ENCODE measurements at regions not wholly inside any gene's neighbourhood (a gene's known extent, or its start where the extent isn't known, plus 50 kb on each side); places are given as distances from the start of the nearest gene placed in this dataset.
"Not testable (repeated sequence)": the region's sequence is repeated elsewhere in the genome, so short reads cannot be mapped to it uniquely, and the experiment has no call there.

- DNase-seq (ENCODE audit: low read depth in 2 of 2) = no peak
Observed at GRCh38 chr16:51854401-51854951, 692.5 kb downstream of the TOX3 start.

DNA sequence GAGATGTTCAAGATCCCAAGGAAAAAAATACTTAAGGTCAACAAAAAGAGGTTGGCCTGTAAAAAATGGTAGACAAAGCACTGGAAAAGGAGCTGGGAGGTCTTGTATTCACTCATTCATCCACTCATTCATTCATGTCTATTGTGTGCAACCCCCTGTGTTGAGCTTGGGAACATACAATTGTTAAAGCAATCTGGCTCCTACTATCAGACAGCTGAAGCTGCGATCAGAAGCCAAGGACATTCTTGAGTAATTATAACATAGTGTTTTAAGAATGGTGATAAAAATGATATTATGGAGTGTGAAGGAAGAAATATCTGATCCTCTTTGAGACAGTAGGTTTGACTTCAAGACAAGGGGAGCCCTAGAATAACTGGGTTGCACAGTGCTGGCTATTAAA, 693.4 kb downstream of the TOX3 start:
- no peak for DNase-seq (ENCODE audit: low read depth in 2 of 2)

DNA sequence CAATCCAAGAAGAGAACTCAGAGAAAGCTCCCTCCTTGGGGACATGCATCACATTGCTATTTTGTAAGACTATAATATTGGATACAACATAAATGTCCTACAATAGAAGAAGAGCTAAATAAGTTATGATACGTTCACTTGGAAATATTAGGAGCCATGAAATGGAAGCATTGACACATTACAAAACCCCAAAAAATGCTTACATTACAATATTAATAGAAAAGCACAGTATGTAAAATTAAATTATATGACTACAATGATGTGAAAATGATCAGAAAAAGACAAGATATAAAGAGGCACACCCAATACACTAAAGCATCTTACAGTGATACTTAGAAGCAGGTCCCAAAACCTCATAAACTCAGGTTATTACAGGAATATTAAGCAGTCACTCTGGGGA, 694.1 kb downstream of the TOX3 start:
- no peak for DNase-seq (ENCODE audit: low read depth in 2 of 2)

DNA sequence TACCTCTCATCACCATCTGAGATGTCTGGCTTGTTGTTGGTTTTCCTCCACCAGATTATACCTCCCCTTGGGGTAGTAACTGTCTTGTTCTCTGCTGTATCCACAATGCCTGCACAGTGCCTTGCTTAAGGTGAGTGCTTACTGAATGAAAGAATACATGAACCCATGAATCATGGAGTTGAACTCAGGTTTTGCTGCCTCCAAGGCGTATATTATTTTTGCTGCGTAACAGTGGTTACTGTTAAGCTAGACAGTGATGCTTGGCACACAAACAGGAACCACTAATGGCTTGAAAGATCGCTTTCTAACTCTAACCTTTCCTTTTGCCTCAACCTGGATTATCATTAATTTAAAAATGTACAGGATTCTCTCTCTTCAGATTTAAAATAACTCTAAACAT, 695.8 kb downstream of the TOX3 start:
- no peak for DNase-seq (ENCODE audit: low read depth in 2 of 2)

DNA sequence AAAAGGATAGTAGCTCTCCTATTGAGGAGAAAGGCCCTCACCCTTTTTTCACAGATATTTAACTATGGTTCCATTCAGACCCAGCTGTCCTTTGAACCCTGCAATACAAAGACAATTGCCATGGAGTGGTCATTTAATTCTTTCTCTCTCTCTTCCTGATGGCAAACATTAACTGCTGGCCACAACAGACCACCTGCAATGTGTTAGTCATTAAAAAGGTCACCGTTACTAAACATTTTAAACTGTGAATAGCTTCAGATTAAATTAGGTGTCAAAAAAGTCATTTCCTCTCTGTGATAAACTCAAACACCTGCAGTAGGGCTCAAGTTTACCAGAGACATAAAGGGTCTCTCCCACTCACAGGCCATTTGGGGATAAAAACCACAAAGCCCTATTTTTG, 697.2 kb downstream of the TOX3 start:
- no peak for DNase-seq (ENCODE audit: low read depth in 2 of 2)

GRCh38 chr16:51845586-51846305, 694.7 kb upstream of the SALL1 start:
- no peak for DNase-seq (ENCODE audit: low read depth in 2 of 2)

DNA sequence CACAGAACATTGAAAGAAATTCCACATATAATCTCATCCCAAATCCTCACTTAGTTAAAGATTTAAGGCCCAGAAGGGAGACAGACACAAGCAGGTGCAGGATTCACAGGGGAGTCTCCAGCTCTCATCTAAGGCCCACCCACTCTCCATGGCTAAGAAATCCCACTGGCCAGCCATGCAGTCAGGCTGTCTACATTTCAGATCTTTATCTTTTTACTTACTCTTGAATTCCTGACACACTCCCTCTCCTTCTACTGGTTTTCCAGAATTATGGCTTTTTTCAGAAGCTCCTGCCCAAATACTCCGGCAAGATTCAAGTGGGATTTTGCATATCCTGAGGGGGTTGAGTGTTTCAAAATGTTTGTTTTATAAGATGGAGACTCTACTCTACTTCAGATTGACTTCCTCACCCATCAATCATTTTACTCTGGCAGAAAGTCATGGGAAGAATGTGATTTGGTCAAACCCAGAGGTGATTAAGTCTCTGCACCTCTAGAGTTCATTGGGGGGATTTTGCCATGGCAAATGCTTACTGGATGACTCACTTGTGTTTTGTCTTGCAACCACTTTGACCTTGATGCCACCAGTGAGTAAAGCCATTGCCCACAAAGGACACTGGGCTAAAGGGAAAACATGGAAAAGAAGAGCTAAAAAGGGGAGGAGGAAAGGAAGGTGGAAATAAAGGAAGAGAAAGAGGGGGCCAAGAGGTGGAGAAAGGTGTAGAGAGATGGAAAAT, 688.8 kb upstream of the SALL1 start:
- DNase-seq (ENCODE audit: low read depth in 2 of 2) = no peak

- no peak for DNase-seq (ENCODE audit: low read depth in 2 of 2)
Observed at GRCh38 chr16:51834794-51835193, 683.7 kb upstream of the SALL1 start.

- no peak for DNase-seq (ENCODE audit: low read depth in 2 of 2)
Observed at GRCh38 chr16:51834133-51834532, 683.1 kb upstream of the SALL1 start.

- no peak for DNase-seq (ENCODE audit: low read depth in 2 of 2)
Observed at GRCh38 chr16:51831595-51832367, 680.7 kb upstream of the SALL1 start.

- not testable (repeated sequence) for DNase-seq (ENCODE audit: low read depth in 2 of 2)
Observed at GRCh38 chr16:51831034-51831433, 680.0 kb upstream of the SALL1 start.

- no peak for DNase-seq (ENCODE audit: low read depth in 2 of 2)
Observed at GRCh38 chr16:51825779-51826178, 674.7 kb upstream of the SALL1 start.

DNA sequence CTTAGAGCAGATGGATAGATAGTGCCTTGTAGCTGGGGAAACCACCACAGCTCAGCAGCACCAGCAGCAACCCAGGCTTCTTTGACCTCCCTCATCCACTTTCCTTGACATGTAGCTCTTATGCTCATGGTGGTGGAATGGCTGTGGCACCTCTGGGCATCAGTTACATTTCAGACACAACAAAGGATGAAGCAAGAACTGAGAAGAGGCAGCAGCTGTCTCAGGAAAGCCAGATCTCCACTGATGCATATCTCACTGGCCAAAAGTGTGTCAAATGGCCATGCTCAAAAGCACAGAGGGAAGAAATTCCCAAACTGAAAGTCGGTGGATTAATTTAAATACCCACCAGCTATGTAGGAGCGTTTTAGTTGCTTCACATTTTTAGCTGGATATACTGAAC, 671.4 kb upstream of the SALL1 start:
- DNase-seq (ENCODE audit: low read depth in 2 of 2) = no peak

GRCh38 chr16:51821527-51821926, 670.5 kb upstream of the SALL1 start:
- no peak for DNase-seq (ENCODE audit: low read depth in 2 of 2)

DNA sequence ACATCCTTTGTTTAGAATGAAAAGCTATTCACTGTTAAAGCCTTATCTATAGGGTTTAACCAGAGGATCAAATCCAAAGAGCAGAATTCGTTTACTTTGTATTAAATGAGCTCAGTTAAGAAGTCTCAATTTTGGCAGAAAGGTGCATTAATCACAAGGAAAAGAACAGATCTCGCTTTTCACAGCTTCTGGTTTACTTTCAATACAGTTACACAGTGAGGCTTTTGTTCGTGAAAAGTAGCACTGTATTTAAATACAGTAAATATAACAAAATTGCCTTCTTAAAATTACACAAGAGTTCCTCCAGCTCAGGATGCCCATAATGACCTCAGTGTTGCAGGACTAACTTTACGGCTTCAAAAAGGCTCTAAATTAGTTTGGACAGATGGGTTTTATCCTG, 669.1 kb upstream of the SALL1 start:
- DNase-seq (ENCODE audit: low read depth in 2 of 2) = no peak

GRCh38 chr16:51818342-51818944, 667.4 kb upstream of the SALL1 start:
- no peak for DNase-seq (ENCODE audit: low read depth in 2 of 2)

DNA sequence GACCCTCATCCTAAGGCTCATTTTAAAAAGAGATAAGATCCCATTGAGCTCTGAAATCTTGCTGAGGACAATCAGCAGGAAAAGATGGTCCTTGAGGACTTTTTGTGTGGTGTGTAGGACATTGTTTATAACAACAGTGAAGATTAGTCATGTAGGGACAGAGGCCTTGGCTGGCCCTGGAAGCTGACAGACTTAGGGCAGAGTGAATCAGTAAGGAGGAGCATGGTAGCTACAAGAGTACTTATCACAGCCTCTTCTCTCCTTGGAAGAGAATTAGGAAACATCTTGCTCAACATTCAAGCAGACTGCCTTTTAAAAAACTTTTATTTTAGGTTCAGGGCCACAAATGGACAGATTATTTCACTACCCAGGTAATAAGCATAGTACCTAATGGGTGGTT, 665.9 kb upstream of the SALL1 start:
- no peak for DNase-seq (ENCODE audit: low read depth in 2 of 2)

- no peak for DNase-seq (ENCODE audit: low read depth in 2 of 2)
Observed at GRCh38 chr16:51815523-51815922, 664.5 kb upstream of the SALL1 start.

DNA sequence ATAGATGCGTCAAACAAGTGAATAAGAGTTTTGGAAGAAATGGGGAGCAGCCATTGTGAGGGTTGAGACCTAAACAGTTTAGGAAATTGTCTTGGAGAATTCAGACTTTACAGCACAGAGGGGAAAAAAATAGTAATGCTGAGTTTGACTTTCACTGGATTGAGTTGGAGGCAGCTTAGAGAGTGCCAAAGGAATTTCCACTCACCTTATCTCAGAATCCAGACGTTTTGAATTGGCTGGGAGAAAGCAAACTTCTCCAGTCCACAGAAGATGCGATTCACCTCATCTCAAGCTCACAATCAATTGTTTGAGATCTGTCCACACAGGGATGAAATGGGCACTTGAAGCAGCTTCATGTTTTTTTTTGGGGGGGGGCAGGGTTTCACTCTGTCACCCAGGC, 663.5 kb upstream of the SALL1 start:
- no peak for DNase-seq (ENCODE audit: low read depth in 2 of 2)

GRCh38 chr16:51813609-51814008, 662.5 kb upstream of the SALL1 start:
- DNase-seq (ENCODE audit: low read depth in 2 of 2) = no peak

DNA sequence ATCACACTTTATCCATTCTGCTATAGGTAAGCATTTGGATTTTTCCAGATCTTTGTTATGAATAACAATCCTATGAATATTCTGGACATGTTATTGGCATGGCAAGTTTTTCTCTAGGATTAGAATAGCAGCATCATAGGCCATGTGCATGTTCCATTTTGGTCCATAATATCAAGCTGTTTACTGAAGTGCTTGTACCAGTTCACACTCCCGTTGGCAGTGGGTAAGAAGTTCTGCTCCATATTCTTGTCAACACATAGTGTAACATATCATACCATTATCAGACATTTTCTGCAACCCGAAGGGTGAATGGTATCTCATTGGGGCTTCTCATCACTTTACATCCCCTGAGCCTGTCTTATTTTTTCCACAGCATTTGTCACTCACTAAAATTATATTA, 661.9 kb upstream of the SALL1 start:
- no peak for DNase-seq (ENCODE audit: low read depth in 2 of 2)

DNA sequence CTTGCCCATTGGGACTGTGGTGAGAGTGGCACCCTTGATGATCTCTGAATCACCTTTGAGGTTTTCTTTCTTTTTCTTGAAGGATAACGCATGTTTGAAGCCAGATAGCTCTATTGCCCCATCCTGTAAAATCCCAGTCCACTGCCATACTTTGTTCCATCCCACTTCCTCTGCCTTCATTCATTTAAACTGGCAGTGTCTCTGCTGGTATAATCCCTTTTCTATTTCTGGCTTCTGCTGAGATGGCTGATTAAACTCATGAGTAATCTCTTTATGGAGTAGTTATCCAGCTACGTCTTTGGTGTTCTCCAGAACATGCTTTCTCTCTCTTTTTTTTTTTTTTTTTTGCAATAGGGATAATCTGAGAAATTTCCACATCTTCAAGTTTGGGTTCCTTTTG, 656.5 kb upstream of the SALL1 start:
- no peak for DNase-seq (ENCODE audit: low read depth in 2 of 2)
